Tibial nerve (tissue), 4 donors: ENCODE measurements at regions not wholly inside any gene's neighbourhood (a gene's known extent, or its start where the extent isn't known, plus 50 kb on each side); places are given as distances from the start of the nearest gene placed in this dataset.

Experiments
- EP300 ChIP-seq, 2 donors: sonication (generic); formaldehyde crosslinking; IDR thresholded peaks; one replicate each; pipeline ENCODE4 v1.6.1; 2017; ENCODE audit warnings: antibody characterized with exemption in 2 of 2, mild to moderate bottlenecking in 1 of 2
- POLR2A ChIP-seq, 2 donors: fragments of 450-650 bp; IDR thresholded peaks; one replicate each; pipeline ENCODE4 v1.6.1; 2017; ENCODE audit warnings: antibody characterized with exemption in 2 of 2, mild to moderate bottlenecking in 2 of 2, moderate library complexity in 2 of 2
- TF ChIP-seq, protein P1 (sequence below), 5 experiments: fragments of 200-600 bp in 3 of 5; fragments of 450-650 bp in 2 of 5; sonication (generic) in 3 of 5; IDR thresholded peaks; one replicate each; pipeline ENCODE4 v1.5.1; 2016 to 2019; ENCODE audit warnings: antibody characterized with exemption in 5 of 5, mild to moderate bottlenecking in 3 of 5, moderate library complexity in 2 of 5

DNA sequence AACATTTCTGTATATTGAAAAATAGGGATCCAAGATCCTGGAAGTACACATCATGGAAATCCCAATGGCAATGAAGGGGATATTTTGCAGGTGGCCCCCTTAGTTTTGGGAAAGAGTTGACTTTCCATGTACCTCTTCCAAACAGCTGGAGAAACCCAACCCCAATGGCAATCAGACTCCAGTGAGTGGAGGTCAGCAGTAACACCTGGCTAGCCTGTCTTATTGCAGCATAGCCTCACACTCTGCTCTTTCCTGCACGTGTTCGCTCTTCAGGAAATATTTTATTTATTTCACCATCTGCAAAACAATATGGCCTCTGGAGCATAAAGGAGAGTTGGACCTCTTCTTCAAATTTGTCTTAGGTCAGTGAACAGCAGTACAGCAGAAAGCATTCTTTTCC, 340.0 kb upstream of the NRP1 start:
- TF ChIP-seq, protein P1, sequence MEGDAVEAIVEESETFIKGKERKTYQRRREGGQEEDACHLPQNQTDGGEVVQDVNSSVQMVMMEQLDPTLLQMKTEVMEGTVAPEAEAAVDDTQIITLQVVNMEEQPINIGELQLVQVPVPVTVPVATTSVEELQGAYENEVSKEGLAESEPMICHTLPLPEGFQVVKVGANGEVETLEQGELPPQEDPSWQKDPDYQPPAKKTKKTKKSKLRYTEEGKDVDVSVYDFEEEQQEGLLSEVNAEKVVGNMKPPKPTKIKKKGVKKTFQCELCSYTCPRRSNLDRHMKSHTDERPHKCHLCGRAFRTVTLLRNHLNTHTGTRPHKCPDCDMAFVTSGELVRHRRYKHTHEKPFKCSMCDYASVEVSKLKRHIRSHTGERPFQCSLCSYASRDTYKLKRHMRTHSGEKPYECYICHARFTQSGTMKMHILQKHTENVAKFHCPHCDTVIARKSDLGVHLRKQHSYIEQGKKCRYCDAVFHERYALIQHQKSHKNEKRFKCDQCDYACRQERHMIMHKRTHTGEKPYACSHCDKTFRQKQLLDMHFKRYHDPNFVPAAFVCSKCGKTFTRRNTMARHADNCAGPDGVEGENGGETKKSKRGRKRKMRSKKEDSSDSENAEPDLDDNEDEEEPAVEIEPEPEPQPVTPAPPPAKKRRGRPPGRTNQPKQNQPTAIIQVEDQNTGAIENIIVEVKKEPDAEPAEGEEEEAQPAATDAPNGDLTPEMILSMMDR (IDR thresholded peaks at IDR 0.05) = no peak
- TF ChIP-seq POLR2A (IDR thresholded peaks at IDR 0.05) (no peak), EP300 (IDR thresholded peaks at IDR 0.05) (no peak)
